HG02610 (cell line): ENCODE measurements at regions not wholly inside any gene's neighbourhood (a gene's known extent, or its start where the extent isn't known, plus 50 kb on each side); places are given as distances from the start of the nearest gene placed in this dataset.
"Not testable (repeated sequence)": the region's sequence is repeated elsewhere in the genome, so short reads cannot be mapped to it uniquely, and the experiment has no call there.

Source experiments
- ATAC-seq: cut with Tn5 transposase; IDR thresholded peaks from one replicate; pipeline ENCODE4 v1.9.1; 2021; ENCODE audit warnings: mild to moderate bottlenecking, moderate library complexity; ENCODE audit not compliant: unreplicated experiment

GRCh38 chr10:2076528-2076927, 339.2 kb upstream of the ADARB2 start:
- ATAC-seq = no peak

- no peak for ATAC-seq
Measured at GRCh38 chr10:2067015-2067414, 329.7 kb upstream of the ADARB2 start.

- no peak for ATAC-seq
Measured at GRCh38 chr10:2054728-2055127, 317.4 kb upstream of the ADARB2 start.

GRCh38 chr10:2053805-2054204, 316.5 kb upstream of the ADARB2 start:
- ATAC-seq = no peak

GRCh38 chr10:2051108-2051507, 313.8 kb upstream of the ADARB2 start:
- no peak for ATAC-seq

DNA sequence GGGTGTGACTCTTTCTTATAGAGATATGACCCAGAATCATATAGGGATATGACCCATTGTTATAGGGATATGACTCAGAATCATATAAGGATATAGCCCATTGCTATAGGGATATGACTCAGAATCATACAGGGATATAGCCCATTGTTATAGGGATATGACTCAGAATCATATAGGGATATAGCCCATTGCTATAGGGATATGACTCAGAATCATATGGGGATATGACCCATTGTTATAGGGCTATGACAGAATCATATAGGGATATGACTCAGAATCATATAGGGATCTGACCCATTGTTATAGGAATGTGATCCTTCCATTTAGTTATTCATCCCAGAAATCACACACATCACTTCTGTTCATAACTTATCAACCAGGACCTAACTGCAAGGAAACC, 312.2 kb upstream of the ADARB2 start:
- ATAC-seq = no peak

GRCh38 chr10:2048337-2048973, 311.1 kb upstream of the ADARB2 start:
- no peak for ATAC-seq

DNA sequence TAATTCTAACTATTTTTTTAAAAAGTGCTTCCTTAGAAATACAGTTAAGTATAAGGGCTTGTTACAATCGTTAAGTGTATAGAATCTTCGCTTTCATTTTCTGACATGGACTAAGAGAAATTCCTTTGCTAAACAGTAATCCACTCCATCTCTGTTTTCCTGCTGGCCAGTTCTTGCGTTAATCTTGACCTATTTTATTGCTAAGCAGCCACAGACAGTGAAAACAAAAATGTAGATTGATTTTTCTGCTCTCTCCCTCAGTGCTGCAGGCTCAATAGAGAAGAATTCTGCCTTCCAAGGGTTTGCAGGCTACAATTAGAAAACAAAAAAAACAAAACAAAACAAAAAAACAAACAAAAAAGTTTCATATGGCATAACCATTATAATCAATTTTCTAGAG, 310.4 kb upstream of the ADARB2 start:
- no peak for ATAC-seq

- ATAC-seq = no peak
Measured at GRCh38 chr10:2043379-2043778, 306.1 kb upstream of the ADARB2 start.

DNA sequence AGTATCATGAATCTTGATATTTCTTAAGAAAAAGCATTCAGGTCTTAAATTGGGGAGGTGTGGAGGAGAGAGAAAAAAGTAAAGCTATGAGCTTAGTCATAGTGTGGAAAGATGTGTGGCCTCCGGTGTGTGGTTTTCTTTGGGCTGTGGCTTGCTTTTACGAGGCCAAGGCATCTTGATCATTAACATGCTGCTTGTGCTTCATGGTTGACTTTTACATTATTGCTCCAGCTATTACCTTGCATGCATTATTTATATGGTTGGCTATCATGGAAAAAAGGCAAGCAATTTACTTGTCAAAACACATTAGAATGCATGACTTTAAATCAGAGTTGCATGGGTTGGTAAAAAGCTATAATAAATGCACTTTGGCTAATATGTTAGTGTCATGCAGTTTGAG, 300.7 kb upstream of the ADARB2 start:
- ATAC-seq = no peak

GRCh38 chr10:2037246-2037645, 299.9 kb upstream of the ADARB2 start:
- no peak for ATAC-seq

DNA sequence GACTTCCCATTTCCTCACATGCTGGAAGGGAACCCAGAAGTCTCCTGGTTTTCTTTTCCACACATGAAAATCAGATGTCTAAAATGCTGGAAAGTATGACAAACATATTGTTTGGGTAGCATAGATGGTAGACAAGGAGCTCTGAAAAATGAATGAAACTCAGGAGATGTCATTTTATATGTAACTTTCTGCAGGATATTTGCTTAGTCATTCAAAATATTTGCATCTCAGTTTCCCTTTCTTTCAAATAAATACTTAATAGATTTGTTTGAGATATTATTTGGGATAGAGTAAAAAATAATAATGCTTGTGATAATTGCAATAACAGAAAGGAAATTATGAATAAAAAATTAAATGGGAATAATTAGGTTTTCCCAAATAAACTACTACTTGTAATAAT, 298.9 kb upstream of the ADARB2 start:
- ATAC-seq = no peak

GRCh38 chr10:2030046-2030445, 292.7 kb upstream of the ADARB2 start:
- no peak for ATAC-seq

DNA sequence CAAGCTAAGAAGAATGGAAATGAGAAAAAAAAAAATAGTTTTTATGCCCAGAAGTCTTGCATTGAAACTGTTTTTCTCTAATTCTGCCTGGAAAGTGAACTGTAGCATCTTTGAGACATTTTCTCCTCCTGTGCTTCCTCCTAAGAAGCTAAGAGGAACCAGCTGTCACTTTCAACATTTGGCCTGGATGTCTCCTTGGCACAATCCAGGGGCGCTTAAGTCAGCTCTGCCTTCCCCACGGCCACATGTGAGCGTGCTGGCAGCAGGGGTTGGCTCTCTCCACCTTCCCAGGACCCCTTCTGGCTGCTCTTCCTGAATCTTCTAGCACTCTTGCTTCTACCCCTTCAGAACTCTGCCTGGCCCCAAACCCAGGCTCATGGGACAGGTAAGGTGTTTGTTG, 289.6 kb upstream of the ADARB2 start:
- no peak for ATAC-seq

GRCh38 chr10:2024750-2025149, 287.4 kb upstream of the ADARB2 start:
- not testable (repeated sequence) for ATAC-seq

- no peak for ATAC-seq
Measured at GRCh38 chr10:2023687-2024086, 286.4 kb upstream of the ADARB2 start.

DNA sequence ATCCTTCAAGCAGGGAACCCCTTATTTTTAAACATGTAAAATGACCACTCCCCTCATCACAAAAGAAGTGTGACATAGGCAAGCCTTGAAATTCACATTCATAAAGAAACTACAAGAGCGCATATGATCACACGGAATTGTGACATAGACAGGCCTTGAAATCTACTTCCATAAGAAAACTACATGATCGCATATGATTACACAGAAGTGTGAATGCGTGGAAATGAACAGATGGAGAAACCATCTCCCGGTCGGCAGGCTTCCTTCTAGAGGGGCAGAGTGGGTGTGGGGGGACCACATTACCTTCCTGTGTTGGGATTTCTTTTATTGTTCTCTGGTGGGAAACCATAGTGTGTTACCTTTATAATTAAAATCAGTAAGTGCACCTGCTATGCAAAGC, 285.1 kb upstream of the ADARB2 start:
- no peak for ATAC-seq

DNA sequence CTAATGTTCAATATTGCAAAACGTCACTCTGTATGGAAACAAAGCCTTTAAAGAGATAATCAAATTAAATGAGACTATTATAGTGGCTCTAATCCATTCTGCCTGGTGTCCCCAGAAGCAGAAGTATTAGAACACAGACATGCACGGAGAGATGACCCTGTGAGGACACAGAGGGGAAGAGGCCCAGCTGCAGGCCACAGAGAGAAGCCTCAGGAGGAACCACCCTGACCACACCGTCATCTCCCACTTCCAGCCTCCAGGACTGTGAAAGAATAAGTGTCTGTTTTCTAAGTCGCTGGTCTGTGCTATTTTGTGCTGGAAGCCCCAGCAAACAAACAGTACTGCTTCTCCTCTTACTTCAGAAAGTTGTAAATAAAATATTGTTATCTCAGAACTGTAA, 283.5 kb upstream of the ADARB2 start:
- ATAC-seq = no peak

GRCh38 chr10:2019803-2020202, 282.5 kb upstream of the ADARB2 start:
- ATAC-seq = no peak

DNA sequence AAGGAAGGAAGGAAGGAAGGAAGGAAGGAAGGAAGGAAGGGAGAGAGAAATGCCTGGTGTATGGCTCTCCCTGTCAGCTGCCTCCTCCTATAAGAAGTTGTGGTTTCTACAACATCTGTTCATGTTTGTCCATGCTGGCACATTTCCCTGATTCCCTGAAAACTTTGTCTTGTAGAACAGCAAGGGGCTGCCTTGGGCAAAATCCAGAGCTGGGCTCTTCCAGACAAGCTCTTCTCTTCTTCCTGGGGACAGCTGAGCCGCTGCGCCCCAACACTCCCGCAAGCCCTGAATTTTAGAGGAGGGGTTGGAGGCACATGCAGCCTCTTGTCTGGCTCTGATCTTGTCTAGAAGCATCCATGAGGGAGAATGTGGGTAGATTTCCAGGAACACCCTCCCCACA, 282.0 kb upstream of the ADARB2 start:
- no peak for ATAC-seq

DNA sequence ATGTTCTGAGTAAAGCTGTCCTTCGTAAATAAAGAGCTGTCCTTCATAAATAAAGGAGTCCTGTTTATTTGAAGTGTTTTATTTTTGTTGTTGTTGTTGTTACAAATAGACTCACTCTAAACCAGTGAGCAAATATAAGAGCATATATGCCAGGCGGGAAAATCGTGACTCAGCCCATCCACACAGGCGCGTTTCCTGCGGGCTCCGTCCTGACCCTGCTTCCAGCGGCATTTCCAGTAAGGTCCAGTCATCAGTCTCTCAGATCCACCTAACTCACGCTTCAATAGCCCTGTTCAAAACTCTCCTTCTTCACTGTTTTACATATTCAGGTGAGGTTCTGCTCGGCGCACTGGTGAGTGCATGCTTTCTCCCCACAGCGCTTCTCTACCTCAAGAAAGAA, 277.2 kb upstream of the ADARB2 start:
- no peak for ATAC-seq

- no peak for ATAC-seq
Measured at GRCh38 chr10:2012209-2012608, 274.9 kb upstream of the ADARB2 start.

DNA sequence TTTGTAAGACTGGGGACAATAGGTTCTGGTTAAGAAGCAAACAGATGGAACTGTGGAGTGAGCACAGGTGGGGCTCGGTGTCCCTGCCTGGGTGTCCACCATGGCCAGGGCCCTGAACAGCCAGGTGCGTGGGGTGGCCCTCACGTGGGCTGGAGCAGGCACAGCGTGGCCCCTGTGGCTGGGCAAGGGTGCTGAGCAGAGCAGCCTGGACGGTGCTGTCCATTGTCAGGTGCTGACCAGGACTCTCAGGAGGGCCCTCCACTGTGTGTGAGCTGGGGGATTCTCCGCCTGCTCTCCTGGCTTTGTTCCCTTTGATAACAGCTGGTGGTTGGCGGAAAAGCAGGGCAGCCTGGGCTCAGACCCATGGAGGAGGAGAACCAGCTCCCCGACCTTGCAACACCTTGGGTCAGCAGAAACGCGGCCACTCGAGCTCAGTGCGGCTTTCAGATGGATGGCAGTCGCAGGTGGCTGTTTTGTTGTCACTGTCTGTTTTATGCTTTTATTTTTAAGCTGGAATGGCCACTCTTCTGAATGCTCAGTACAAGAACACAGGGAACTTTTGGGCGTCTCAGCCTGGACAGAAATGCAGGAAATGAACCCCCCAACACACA, 273.9 kb upstream of the ADARB2 start:
- no peak for ATAC-seq
